NCI-H526 treated with DMSO at 0.1 percent for 48 hours (cell line): ENCODE measurements at regions not wholly inside any gene's neighbourhood (a gene's known extent, or its start where the extent isn't known, plus 50 kb on each side); places are given as distances from the start of the nearest gene placed in this dataset.
"Not testable (repeated sequence)": the region's sequence is repeated elsewhere in the genome, so short reads cannot be mapped to it uniquely, and the experiment has no call there.

Source experiments
- DNase-seq: peaks from one replicate; lab custom pipeline; 2025; lab: John Stamatoyannopoulos, UW

DNA sequence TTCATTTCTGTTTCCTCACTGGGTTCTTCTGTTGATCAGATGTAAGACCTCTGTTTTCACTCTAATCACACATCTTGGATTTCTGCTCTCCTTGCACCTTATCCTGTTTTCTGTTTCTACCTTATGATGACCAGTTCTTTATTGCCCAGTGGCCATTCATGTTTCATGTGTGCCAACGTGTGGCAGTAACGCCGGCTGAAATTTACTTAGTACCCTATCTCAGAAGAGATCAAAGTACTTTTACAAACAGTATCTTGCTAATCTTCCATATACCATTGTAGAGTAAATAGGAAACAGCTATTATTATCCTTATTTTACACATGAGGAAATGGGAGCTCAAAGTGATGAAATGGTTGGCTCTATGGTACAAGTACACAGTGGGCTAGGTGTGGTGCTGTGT is 74.0 kb downstream of the GATA3 start:
- no peak for DNase-seq

DNA sequence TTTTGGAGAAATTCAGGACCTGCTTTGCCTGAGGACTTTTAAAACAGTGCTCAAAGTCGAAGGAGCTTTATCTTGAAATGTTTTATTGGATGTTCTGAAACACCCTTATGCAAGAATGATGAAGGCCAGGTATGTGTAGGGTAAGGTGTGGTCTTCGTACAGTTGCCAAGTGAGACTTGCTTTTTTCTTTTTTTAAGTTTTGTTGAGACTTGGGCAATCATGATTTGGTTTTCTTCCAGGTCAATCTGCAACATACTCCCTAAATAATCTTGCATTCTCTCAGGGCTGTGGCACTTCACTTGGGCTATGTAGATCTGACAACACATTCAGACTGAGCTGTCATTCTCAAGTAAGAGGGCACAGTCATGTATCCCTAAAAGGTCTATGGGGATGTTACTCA is 75.0 kb downstream of the GATA3 start:
- DNase-seq = no peak

DNA sequence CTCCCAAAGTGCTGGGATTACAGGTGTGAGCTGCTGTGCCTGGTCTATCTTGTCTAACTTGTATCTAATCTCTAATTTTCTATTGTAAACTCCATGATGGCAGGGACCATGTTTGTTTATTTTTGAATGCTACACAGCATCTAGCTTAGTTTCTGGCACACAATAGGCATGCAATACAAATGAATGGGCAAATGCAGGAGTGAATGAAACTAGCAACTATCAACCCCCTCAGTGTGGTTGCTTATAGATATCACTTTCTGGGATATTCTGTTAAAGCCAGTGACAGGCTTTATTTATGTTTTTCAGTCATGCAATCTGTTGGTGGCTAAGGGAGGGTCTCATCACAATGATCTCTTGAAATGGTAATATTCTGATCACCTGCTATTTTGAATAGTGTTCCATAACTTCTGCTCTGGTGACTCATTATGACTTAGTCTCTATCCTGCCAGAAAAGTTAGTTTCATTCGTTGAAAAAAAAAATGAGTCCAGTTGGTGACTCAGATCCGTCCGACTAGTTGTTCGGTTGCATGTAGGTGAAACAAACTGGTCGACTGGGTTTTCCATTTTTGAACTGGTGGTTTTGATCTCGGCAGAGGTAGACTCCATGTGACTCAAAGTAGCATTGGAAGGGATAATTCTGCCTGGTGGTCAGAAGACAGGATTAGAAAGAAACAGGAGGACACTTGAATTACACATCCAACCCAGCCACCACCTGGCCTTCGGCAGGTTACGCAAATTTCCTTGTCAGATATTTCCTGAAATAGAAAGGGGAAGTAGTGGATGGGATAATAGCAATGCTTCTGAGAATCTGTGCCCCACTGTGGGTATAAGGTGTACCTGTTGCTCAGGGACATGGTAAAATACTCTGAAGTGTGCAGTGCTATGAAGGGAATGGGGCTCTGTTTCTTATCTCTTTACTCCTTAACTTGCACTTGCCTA is 76.8 kb downstream of the GATA3 start:
- no peak for DNase-seq

DNA sequence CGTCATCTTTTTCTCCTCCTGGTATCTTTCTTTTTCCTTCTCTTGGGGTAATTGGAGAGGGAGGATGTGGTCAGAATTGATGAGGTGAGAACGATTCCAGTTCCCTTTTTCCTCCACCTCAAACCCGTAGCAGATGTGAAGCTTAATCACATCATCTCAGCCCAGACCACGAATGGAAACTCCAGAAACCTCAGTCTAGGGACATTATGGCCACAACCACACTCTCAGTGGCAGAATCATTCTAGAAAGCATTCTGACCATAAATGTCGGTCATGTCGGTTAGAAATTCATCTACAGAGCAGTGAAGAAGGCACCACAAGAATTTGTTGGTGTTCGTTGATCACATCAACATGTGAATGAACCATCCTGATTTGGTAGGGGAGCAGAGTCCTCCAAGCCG is 78.7 kb downstream of the GATA3 start:
- no peak for DNase-seq

DNA sequence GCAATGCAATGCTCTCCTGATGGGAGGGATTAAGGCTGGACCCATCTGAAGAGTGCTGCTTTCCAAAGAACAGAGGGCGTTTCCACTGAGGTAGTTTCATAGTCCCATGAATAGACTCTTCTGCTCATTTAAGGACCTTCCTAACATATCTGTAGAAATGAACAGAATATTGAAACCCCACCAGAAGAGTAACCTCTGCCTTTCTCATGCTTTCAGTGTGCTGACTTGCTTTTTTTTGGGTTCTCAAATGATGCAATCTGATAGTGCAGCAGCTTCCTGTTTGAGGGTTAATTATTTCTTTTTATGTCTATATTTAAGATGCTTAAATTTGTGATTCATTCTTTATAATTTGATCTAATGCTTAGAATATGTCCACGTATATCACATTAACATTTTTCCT is 82.2 kb downstream of the GATA3 start:
- DNase-seq = no peak

DNA sequence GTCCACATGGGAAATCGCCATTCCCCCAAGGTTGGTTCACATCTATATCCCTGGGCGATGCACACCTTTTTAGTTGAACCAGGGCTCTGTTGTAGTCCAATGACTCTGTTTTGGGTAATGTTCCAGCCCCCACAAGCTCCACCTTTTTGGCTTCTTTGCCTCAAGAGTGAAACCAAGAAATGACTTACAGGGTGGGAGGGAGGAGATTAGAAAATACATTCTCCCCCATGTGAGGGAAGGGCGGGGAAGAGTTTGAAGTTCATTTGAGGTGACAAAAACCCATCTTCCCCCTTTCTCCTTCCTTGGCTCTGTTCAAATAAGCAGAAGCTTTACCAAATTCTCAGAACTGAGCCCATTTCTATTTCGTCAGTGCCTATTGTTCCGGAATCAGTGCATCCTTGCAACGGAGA is 82.8 kb downstream of the GATA3 start:
- no peak for DNase-seq

DNA sequence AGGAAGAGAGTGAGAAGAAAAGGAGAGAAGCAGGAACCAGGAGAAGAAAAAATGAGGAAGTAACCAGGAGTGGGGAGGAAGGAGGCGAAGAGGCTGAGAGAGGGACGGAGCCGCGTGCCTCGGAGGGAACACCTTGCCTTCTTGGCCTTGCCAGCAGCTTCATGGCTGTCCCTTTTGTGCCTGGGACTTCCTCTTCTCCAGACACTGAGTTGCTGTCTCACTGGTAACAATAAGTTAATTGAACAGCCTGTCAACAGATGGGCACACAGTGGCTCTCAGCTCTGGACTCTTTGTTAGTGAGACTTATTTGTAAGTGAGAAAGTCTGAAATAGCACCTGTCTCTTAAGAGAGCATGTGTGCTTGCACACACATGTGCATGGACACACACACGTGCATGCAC is 83.2 kb downstream of the GATA3 start:
- DNase-seq = no peak

DNA sequence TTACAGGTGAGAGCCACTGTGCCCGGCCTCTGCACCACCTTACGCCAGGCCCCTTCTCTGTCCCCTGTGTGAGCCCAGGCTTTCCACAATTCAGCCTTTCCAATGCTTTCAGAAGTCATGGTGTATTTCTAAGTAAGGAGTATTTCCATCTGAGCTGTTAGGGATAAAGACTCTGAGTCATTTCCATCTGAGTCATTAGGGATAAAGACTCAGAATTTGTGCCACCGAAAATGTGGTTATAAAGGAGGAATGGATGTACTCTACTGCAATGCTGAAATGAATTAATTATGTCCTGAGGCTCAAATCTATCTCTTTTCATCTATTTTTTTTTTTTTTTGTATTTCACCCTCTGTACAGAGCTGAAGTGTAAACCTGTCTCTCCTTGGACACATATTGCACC is 84.0 kb downstream of the GATA3 start:
- DNase-seq = no peak

DNA sequence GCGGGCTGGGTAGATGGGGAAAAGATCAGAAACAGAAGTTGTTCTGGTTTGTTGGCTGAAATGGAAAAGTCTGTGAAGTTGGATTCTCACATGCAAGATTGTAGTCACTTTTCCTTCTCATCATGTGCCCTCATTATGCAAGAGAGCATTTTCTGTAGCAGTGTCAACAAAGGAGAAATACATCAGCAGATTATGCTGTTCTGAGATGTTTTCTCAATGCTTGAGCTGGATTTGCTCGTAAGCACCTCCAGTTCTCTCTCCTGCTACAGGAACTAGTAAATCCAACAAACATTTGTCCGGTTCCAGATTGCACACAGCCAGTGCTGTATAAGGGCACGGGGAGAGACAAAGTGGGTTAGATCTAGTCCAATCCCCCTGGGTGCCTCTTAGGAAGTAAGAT is 90.0 kb downstream of the GATA3 start:
- no peak for DNase-seq

DNA sequence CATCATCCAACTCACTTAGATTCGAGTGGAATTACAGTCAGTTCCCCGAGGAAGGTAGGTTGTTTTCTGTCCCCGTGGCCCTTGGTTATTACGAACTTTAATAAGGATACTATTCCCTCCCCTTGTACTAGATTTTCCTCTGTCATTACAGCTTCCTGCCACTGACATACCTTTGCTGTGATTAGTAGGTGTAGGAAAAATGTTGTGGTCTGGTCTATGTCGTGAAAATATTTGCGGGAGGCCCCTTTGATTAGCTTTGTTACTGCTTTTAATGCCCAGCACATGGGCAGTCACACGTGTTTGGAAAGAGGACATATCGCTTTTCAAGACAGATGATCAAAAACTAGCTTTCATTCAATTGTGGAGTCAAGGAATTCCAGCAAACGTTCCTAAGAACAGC is 92.2 kb downstream of the GATA3 start:
- no peak for DNase-seq

DNA sequence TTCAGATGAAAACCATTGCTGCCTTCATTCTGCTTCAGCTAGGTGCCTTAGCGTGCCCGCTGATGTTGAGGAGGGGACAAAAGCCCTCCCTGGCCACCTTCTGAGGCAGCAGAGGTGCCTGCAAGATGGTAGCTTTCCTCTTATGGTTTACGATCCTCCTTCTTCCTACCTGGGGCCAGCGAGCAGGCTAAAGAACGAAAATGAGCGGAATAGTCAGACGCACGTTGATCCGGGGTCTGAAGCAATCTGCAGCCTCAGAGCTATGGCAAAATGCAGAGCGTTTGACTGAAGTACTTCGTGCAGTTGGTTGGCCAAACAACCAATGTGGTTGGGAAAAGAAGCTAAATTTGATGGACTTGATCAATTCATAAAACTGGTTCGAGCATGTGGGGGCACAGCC is 95.5 kb downstream of the GATA3 start:
- no peak for DNase-seq

DNA sequence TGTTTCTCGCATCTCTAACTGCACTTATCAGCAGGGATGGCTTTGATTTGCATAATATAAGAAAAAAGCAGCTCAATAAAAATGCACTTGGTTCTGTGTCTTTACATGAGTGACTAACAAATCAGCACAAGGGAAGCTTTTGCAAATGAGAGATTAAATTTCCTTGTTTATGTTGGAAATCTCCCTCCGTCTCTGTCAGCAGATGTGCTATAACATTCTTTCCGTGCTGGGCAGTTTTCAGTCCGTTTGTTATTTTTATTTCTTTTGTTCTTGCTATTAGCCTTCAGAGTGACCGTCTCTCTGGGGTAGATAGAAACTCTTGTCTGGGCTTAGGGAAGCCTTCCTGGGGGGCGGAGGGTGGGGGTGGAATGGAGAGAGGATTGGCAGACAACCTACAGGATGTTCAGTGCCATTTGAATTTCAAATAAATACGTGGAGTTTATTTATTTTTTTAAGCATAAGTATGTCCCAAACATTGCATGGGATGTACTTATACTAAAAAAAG is 96.0 kb downstream of the GATA3 start:
- DNase-seq = no peak

DNA sequence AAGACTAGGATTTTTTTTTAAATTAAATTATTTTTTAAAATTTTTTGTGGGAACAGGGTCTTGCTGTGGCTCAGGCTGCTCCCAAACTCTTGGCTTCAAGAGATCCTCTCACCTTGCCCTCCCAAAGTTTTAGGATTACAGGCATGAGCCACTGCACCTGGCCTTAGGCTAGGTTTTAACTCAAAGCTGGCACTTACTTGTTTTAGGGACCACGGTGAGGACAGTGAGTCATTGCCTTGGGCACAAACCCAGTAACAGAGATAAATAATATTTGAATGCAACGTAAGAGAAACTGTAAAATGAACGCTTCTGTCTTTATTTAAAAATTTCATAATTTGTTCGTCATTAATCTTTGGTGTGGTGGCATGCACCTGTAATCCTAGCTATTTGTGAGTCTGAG is 96.6 kb downstream of the GATA3 start:
- no peak for DNase-seq

DNA sequence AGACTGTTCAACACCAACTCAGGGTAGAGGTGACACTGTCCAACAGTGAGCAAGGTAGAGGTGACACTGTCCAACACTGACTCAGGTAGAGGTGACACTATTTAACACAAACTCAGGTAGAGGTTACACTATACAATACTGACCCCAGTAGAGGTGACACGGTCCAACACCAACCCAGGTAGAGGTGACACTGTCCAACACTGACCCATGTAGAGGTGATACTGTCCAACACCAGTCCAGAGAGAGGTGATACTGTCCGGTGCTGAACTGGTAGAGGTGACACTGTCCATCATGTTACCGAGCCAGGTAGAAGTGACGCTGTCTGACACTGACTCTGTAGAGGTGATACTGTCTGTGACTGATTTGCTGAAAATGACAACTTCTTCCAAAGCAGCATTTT is 102.4 kb downstream of the GATA3 start:
- no peak for DNase-seq

DNA sequence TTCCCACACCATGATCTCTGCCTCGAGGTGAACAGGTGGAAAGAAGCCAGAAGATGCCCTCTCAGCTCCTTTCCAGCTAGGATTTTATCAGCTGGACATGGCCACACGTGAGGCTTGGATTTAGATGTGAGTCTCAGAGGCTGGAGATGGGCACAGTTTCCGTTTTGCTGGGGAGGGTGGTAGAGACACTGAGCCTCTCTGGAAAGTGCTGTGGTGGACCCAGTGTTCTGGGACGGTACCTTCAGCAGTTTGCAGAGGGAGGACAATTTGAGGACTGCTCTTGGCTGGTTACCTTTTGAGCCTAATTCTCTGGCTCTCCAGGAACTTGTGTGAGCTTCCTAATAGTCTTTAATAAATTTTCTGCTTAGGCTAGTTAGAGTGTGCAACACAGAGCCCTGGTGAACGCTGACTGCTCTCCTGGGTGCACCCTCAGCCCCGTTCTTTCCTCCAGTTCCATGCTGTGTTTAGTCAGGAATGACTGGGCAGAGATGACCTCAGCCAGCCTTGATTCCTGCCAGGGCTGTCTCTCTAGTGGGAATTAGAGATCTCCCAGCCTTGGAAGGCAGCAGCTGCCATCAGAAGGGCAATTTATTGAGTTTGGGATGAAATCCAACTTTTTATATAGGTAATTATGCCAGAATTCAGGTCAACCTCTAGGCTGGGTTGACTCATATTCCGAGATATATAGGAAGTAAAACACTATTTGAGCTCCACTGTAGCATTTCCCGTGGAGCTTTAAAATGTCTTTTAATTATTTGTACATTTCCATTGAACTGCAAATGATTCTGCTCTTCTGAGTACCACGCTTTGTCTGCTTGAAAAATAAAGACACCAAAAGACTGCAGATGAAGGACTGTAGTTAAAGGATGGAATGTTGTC is 103.9 kb downstream of the GATA3 start:
- no peak for DNase-seq

DNA sequence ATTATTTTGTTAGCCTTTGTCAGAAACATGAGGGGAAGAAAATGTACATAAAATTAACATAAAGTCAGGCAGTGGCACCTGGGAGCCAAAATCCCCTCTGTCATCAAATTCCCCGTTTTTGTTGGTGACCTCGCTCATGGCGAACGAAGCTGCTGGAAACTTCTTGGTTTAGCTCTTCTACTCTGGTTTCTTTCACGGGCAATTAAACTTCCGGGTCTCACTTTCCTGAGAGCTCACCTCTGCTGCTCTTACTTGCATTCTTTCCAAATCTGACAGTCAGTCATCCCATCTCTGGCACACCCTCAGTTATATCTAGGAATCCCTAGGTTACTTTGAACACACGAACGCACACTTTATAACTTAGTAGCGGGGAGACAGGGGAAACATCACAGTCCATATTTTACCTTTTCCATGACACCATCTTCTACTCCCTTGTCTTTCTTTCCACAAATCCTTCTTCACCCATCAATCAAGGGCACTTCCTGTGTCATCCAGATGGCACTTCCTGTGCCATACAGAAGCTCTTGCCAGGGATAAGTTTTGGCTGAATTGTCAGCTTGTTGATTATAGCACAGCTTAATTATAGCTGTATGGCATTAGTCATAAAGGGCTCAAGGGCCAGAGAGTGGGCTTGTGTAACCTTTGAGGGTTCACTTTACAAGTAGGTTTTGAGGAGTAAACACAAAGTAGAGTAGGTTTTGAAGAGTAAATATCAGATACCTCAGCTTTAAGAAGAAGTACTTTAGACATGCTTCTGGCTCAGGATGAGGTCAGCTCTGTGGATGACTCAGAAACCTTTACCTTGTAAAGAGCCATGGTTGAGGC is 105.1 kb downstream of the GATA3 start:
- no peak for DNase-seq

DNA sequence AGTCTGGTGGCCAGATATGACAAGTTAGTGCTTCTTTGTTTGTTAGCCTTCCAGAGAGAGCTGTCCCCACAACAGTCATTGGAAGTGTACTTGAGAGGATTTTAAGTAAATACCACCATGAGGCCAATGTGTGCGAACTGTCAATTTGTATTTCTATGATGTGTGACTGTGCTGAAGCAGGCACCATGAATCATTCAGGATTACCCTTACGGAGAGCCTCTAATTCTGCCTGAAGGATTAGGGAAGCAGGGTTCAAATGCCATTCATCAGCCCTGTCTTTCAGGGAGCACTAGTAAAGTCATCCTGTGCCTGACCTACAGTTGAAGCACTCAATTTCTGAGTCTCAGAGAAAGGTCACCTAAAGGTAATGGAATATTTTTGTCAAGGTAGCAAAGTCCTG is 109.3 kb downstream of the GATA3 start:
- no peak for DNase-seq

DNA sequence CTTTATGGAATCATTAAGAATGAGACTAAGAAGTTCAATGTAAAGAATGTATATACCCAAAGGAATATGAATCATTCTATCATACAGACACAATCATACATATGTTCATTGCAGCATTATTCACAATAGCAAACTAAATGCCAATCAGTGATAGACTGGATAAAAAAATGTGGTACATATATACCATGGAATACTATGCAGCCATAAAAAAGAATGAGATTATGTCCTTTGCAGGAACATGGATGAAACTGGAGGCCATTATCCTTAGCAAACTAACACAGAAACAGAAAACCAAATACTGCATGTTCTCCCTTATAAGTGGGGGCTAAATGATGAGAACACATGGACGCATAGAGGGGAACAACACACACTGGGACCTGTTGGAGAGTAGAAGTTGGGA is 110.2 kb downstream of the GATA3 start:
- DNase-seq = not testable (repeated sequence)

DNA sequence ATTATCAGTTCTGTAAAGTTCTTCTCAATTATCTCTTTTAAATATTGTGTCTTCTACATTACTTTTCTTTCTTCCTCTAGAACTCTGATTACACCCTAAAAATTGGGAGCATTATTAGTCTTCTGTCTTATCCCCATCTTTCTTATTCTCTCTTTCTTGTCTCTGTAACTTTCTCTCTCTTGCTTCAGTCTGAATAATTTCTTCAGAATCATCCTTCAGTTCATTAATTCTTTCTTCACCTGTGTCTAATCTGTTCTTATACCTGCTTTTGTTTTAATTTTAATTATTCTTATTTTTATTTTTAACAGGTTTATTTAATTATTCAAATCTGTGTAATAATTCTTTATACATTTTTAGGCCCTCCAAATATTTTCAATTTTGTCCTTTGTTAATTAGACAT is 114.3 kb downstream of the GATA3 start:
- no peak for DNase-seq

DNA sequence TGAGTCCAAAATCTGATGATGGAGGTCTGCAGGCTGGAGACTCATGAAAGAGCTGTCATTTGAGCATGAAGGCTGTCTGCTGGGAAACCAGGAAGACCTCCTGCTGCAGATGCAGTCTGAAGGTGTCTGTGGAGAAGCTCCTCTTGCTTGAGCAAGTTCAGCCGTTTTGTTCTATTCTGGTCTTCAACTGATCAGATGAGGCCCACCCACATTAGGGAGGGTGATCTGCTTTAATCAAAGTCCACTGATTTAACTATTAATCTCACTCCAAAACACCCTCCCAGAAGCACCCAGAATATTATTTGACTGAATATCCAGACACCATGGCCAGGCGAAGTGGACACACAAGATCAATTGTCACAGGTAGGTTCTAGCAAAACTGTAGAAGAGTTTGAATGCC is 116.5 kb downstream of the GATA3 start:
- no peak for DNase-seq

DNA sequence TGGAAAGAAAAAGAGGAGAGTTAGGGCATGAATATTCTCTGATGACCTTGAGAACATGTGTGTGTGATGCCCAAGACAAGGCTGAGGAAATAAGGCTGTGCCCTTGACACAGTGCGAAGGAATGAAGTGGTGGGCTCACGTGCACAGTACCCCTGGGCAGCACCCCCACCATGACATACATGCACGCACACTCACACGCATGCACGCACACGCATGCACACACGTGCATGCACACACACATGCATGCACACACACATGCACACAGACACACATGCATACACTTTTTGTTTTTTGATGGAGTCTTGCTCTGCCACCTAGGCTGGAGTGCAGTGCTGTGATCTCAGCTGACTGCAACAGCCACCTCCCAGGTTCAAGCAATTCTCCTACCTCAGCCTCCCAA is 118.1 kb downstream of the GATA3 start:
- no peak for DNase-seq

DNA sequence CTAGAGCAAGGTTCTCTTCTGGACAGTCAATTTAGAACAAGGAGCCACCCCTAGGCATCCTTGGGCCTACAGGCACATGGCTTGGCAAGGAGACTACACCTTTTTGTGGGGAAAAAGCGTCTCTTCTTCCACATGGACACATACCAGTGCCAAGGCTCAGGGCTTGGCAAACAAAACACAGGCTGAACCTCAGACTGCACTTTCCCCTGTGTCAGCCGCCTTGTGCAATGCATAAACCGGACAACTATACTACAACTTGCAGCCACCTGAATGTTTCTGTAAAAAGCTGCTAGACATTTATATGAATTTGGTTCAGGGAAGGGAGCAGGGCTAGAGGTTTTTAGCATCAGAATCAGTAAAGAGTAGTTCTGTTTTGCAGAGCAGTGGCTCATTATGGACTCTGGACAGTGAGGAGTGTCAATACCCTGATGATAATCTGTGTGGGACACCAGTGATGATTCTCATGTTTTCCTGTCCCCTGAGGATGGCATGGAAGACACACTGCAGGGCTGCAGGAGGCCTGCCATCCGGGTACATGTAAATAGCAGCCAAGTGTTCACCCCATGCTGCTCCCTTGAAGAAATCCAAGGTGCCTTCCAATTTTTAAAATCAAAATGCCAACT is 118.9 kb downstream of the GATA3 start:
- no peak for DNase-seq
